HEK293 (cell line): ENCODE measurements at regions not wholly inside any gene's neighbourhood (a gene's known extent, or its start where the extent isn't known, plus 50 kb on each side); places are given as distances from the start of the nearest gene placed in this dataset.

Experiments
- CTCF ChIA-PET: fragments of 350-600 bp; formaldehyde crosslinking; extraction: SDS; loops from one replicate; lab custom pipeline; 2021; ENCODE audit warnings: antibody characterized with exemption; lab: Yijun Ruan, JAX
- POLR2A ChIA-PET: fragments of 300-600 bp; formaldehyde crosslinking; extraction: SDS; loops from one replicate; lab custom pipeline; 2020; ENCODE audit warnings: antibody characterized with exemption, inconsistent platforms; lab: Yijun Ruan, JAX
- H3K27ac ChIP-seq: fragments of 200-500 bp; sonication (Bioruptor generic); 2 replicates; pipeline ENCODE4 v1.5.1; 2014; ENCODE audit warnings: low read depth, low read length, control low read depth, inconsistent platforms; ENCODE audit errors: extremely low read depth
- H3K36me3 ChIP-seq, 2 experiments: fragments of 200-500 bp in 1 of 2; sonication (Bioruptor generic) in 1 of 2; 1 replicate in 1 of 2; 2 replicates in 1 of 2; pipeline ENCODE4 v1.5.1; 2014 to 2017; ENCODE audit warnings: inconsistent platforms in 2 of 2, low read length in 2 of 2; ENCODE audit not compliant: control insufficient read depth in 2 of 2, insufficient read depth in 1 of 2
- H3K4me1 ChIP-seq: fragments of 200-500 bp; sonication (Bioruptor generic); 2 replicates; pipeline ENCODE4 v1.5.1; 2014; ENCODE audit warnings: mild to moderate bottlenecking, low read length, inconsistent platforms; ENCODE audit not compliant: control insufficient read depth, insufficient read depth
- H3K4me3 ChIP-seq: 2 replicates; pipeline ENCODE4 v1.5.1; 2011; ENCODE audit warnings: low read depth, mild to moderate bottlenecking, control low read depth, low read length, moderate library complexity
- H3K9me3 ChIP-seq: fragments of 200-500 bp; sonication (Bioruptor generic); 2 replicates; pipeline ENCODE4 v1.5.1; 2014; ENCODE audit warnings: low read depth, low read length, inconsistent platforms; ENCODE audit not compliant: control insufficient read depth, insufficient read depth
- BCL11B ChIP-seq: fragments of 450-650 bp; formaldehyde crosslinking; IDR thresholded peaks from 2 replicates; pipeline ENCODE4 v1.5.1; 2016; ENCODE audit warnings: low read depth, missing biosample characterization, missing genetic modification characterization
- GFI1B ChIP-seq: fragments of 450-650 bp; formaldehyde crosslinking; IDR thresholded peaks from 2 replicates; pipeline ENCODE4 v1.5.1; 2016; ENCODE audit warnings: missing biosample characterization, missing genetic modification characterization
- KLF17 ChIP-seq: fragments of 450-650 bp; formaldehyde crosslinking; IDR thresholded peaks from 2 replicates; pipeline ENCODE4 v1.5.1; 2016; ENCODE audit warnings: missing biosample characterization, missing genetic modification characterization
- KLF7 ChIP-seq: fragments of 450-650 bp; formaldehyde crosslinking; IDR thresholded peaks from 2 replicates; pipeline ENCODE4 v1.5.1; 2016; ENCODE audit warnings: missing biosample characterization, missing genetic modification characterization, borderline replicate concordance
- RBAK ChIP-seq: fragments of 450-650 bp; formaldehyde crosslinking; IDR thresholded peaks from 2 replicates; pipeline ENCODE4 v1.5.1; 2016; ENCODE audit warnings: missing biosample characterization, missing genetic modification characterization
- SP7 ChIP-seq: fragments of 450-650 bp; formaldehyde crosslinking; IDR thresholded peaks from 2 replicates; pipeline ENCODE4 v1.5.1; 2016; ENCODE audit warnings: missing biosample characterization, missing genetic modification characterization
- TRIM28 ChIP-seq: IDR thresholded peaks from 2 replicates; pipeline ENCODE4 v1.6.1; 2011; ENCODE audit warnings: low read length, control low read depth, borderline replicate concordance
- WT1 ChIP-seq: fragments of 450-650 bp; formaldehyde crosslinking; IDR thresholded peaks from 2 replicates; pipeline ENCODE4 v1.5.1; 2016; ENCODE audit warnings: missing biosample characterization, missing genetic modification characterization
- YY2 ChIP-seq: fragments of 450-650 bp; formaldehyde crosslinking; IDR thresholded peaks from 2 replicates; pipeline ENCODE4 v1.5.1; 2016; ENCODE audit warnings: missing biosample characterization, missing genetic modification characterization
- ZBTB17 ChIP-seq: fragments of 450-650 bp; formaldehyde crosslinking; IDR thresholded peaks from 2 replicates; pipeline ENCODE4 v1.5.1; 2016; ENCODE audit warnings: missing biosample characterization, missing genetic modification characterization
- ZBTB26 ChIP-seq: fragments of 450-650 bp; formaldehyde crosslinking; optimal IDR thresholded peaks from 2 replicates; pipeline ENCODE3; 2016; ENCODE audit warnings: missing biosample characterization, mild to moderate bottlenecking, missing genetic modification characterization
- ZBTB44 ChIP-seq: fragments of 450-650 bp; IDR thresholded peaks from 2 replicates; pipeline ENCODE4 v1.5.1; 2018; ENCODE audit warnings: missing biosample characterization, mild to moderate bottlenecking, missing genetic modification characterization
- ZIC2 ChIP-seq: fragments of 450-650 bp; formaldehyde crosslinking; IDR thresholded peaks from 2 replicates; pipeline ENCODE4 v1.5.1; 2016; ENCODE audit warnings: missing biosample characterization, missing genetic modification characterization
- ZNF18 ChIP-seq: fragments of 450-650 bp; formaldehyde crosslinking; IDR thresholded peaks from 2 replicates; pipeline ENCODE4 v1.5.1; 2016; ENCODE audit warnings: missing biosample characterization, missing genetic modification characterization
- ZNF23 ChIP-seq: fragments of 450-650 bp; formaldehyde crosslinking; IDR thresholded peaks from 2 replicates; pipeline ENCODE4 v1.5.1; 2016; ENCODE audit warnings: missing biosample characterization, missing genetic modification characterization, borderline replicate concordance
- ZNF548 ChIP-seq: fragments of 450-650 bp; formaldehyde crosslinking; IDR thresholded peaks from 2 replicates; pipeline ENCODE4 v1.5.1; 2016; ENCODE audit warnings: missing biosample characterization, missing genetic modification characterization
- ZNF560 ChIP-seq: fragments of 450-650 bp; formaldehyde crosslinking; IDR thresholded peaks from 2 replicates; pipeline ENCODE4 v1.5.1; 2017; ENCODE audit warnings: missing biosample characterization, missing genetic modification characterization, borderline replicate concordance
- ZNF610 ChIP-seq: fragments of 450-650 bp; formaldehyde crosslinking; IDR thresholded peaks from 2 replicates; pipeline ENCODE4 v1.5.1; 2016; ENCODE audit warnings: missing biosample characterization, missing genetic modification characterization, borderline replicate concordance
- ZSCAN30 ChIP-seq: fragments of 450-650 bp; IDR thresholded peaks from 2 replicates; pipeline ENCODE4 v1.5.1; 2018; ENCODE audit warnings: missing biosample characterization, mild to moderate bottlenecking, missing genetic modification characterization, moderate library complexity
- ZXDB ChIP-seq: fragments of 450-650 bp; formaldehyde crosslinking; IDR thresholded peaks from 2 replicates; pipeline ENCODE4 v1.5.1; 2016; ENCODE audit warnings: missing biosample characterization, missing genetic modification characterization

GRCh38 chr1:195898924-195899323 lies 709.3 kb downstream of the KCNT2 start:
- Histone ChIP-seq H3K9me3 (no peaks in the 10 kb centered on the region), H3K4me1 (no peaks in the 10 kb centered on the region), H3K27ac (no peak overlapping the region), H3K36me3 (no peaks in the 10 kb centered on the region), H3K4me3 (no peak overlapping the region)
- ChIA-PET CTCF (interaction anchor here (0.9 to 1.5 kb wide), 2 partner anchors 12 to 14 kb away, joined by 3 read pairs; no protein-coding TSS in a partner anchor), POLR2A (no interaction called here)
- TF ChIP-seq ZNF548 (tag by site-specific recombination) (no peak), SP7 (tag by site-specific recombination) (no peak), ZBTB17 (no peak)

GRCh38 chr1:195898373-195898772 lies 709.9 kb downstream of the KCNT2 start:
- Histone ChIP-seq H3K4me1 (no peaks in the 10 kb centered on the region), H3K9me3 (no peaks in the 10 kb centered on the region)
- CTCF ChIA-PET, result interaction anchor here (0.9 kb wide), 1 partner anchor 13 kb away, joined by 3 read pairs; no protein-coding TSS in a partner anchor
- TF ChIP-seq WT1 (tag by site-specific recombination) (no peak), KLF7 (tag by site-specific recombination) (no peak), RBAK (tag by site-specific recombination) (no peak), BCL11B (tag by site-specific recombination) (no peak), KLF17 (tag by site-specific recombination) (no peak), GFI1B (tag by site-specific recombination) (no peak), ZIC2 (tag by site-specific recombination) (no peak), ZBTB17 (no peak), ZXDB (no peak), YY2 (no peak), ZSCAN30 (tag by site-specific recombination) (no peak), ZNF610 (tag by site-specific recombination) (no peak), ZBTB44 (tag by site-specific recombination) (no peak)
- TF ChIP-seq, all 188 proteins: peak for 0
- Histone ChIP-seq H3K27ac (no peak overlapping the region), H3K36me3 (no peaks in the 10 kb centered on the region), H3K4me3 (no peak overlapping the region)
- POLR2A ChIA-PET, result no interaction called here

- Histone ChIP-seq H3K4me3 (no peak overlapping the region), H3K36me3 (no peaks in the 10 kb centered on the region), H3K27ac (no peak overlapping the region), H3K4me1 (no peaks in the 10 kb centered on the region), H3K9me3 (no peaks in the 10 kb centered on the region)
- ChIA-PET POLR2A (no interaction called here), CTCF (interaction anchor here (1.1 kb wide), 1 partner anchor 11 kb away, joined by 8 read pairs; no protein-coding TSS in a partner anchor)
- TF ChIP-seq ZBTB26 (tag by site-specific recombination) (no peak), TRIM28 (no peak), ZNF23 (no peak), ZNF18 (tag by site-specific recombination) (no peak), ZNF560 (no peak), ZSCAN30 (tag by site-specific recombination) (no peak)
These were observed 711.2 kb downstream of the KCNT2 start for GRCh38 chr1:195897076-195897475.
